ENCODE measurements at regions not wholly inside any gene's neighbourhood (a gene's known extent, or its start where the extent isn't known, plus 50 kb on each side); places are given as distances from the start of the nearest gene placed in this dataset.

DNA sequence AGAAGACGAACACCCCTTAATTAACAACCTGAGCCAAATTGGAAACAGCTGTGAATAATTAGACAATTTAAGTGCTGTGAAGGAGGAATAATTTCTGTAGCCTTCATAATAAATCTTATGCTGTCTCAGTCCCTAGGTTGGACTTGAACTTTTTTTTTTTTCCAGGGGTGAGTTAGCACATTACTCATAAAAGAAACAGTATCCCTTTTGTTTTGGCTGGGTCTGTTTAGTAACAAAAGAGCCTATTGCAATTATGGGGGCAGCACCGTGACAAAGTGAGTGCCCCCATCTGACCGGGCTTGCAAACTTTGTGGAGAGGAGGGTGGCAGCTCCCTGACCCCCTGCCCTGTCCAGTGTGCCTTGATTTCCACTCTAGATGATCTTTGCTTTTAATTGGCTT is 167.4 kb downstream of the DICER1 start:
- Histone ChIP-seq H2BK120ac (ENCODE audit: low read depth, low read length, poor library complexity, severe bottlenecking) (no peak overlapping the region), H3K23me2 (ENCODE audit: insufficient read length, low read depth, low read length, poor library complexity, severe bottlenecking) (no peaks in the 10 kb centered on the region), H4K5ac (ENCODE audit: insufficient read length, low read depth, low read length) (no peak overlapping the region), H2AFZ (ENCODE audit: low read length) (no peak overlapping the region), H3K23ac (ENCODE audit: insufficient read length, low read depth, low read length) (no peak overlapping the region), H3K27ac (ENCODE audit: insufficient read length, low read depth, low read length) (no peak overlapping the region), H3K56ac (ENCODE audit: insufficient read length, low read depth, low read length) (no peak overlapping the region), H3K79me1 (ENCODE audit: insufficient read depth, low read depth, low read length, poor library complexity, severe bottlenecking) (no peaks in the 10 kb centered on the region), H2AK5ac (ENCODE audit: insufficient read length, low read length) (no peak overlapping the region), H3K9me3 (ENCODE audit: control insufficient read depth, low read depth, low read length) (no peaks in the 10 kb centered on the region), H3T11ph (ENCODE audit: low read length) (no peak overlapping the region), H2BK15ac (ENCODE audit: low read depth, low read length) (no peak overlapping the region), H3K4me1 (ENCODE audit: insufficient read depth, low read length) (no peaks in the 10 kb centered on the region), H3K4ac (ENCODE audit: low read depth, low read length) (no peak overlapping the region), H4K91ac (ENCODE audit: insufficient read length, low read depth, low read length) (no peak overlapping the region), H3K9ac (ENCODE audit: extremely low read depth, insufficient read length, low read length) (no peak overlapping the region), H3K79me2 (ENCODE audit: insufficient read depth, low read length) (no peaks in the 10 kb centered on the region), H4K8ac (replicated peaks; ENCODE audit: insufficient read length, low read depth, low read length) (no peak overlapping the region), H2BK12ac (ENCODE audit: insufficient read length, low read depth, low read length) (no peak overlapping the region), H3K18ac (ENCODE audit: insufficient read length, low read depth, low read length) (no peak overlapping the region), H2BK5ac (ENCODE audit: insufficient read length, low read length) (no peak overlapping the region), H3K27me3 (ENCODE audit: insufficient read depth, low read length) (no peaks in the 10 kb centered on the region), H4K20me1 (ENCODE audit: control insufficient read depth, insufficient read depth, insufficient read length) (no peaks in the 10 kb centered on the region), H2BK20ac (ENCODE audit: low read depth, low read length, poor library complexity, severe bottlenecking) (no peak overlapping the region), H3K14ac (ENCODE audit: insufficient read depth, low read length) (no peak overlapping the region), H3K4me2 (ENCODE audit: insufficient read depth, insufficient read length, low read length) (no peak overlapping the region)
- Mint-ChIP-seq H3K4me1 (no peaks in the 10 kb centered on the region), H3K4me3 (no peak overlapping the region), H3K27ac (no peak overlapping the region), H3K36me3 (ENCODE audit: insufficient read depth in 1 of 3, low read depth in 3 of 3) (no peaks in the 10 kb centered on the region), H3K9me3 (peaks cover 3 to 6% of the 10 kb centered on the region in 2 experiments; a peak in 3 of 5 replicates), H3K27me3 (ENCODE audit: low read depth) (peaks cover 22% of the 10 kb centered on the region)
- no peak for DNase-seq
- TF ChIP-seq, protein P1, sequence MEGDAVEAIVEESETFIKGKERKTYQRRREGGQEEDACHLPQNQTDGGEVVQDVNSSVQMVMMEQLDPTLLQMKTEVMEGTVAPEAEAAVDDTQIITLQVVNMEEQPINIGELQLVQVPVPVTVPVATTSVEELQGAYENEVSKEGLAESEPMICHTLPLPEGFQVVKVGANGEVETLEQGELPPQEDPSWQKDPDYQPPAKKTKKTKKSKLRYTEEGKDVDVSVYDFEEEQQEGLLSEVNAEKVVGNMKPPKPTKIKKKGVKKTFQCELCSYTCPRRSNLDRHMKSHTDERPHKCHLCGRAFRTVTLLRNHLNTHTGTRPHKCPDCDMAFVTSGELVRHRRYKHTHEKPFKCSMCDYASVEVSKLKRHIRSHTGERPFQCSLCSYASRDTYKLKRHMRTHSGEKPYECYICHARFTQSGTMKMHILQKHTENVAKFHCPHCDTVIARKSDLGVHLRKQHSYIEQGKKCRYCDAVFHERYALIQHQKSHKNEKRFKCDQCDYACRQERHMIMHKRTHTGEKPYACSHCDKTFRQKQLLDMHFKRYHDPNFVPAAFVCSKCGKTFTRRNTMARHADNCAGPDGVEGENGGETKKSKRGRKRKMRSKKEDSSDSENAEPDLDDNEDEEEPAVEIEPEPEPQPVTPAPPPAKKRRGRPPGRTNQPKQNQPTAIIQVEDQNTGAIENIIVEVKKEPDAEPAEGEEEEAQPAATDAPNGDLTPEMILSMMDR (conservative IDR thresholded peaks at IDR 0.05): no peak
- no CpG with 5 or more reads among the region's 3 CpGs for WGBS (ENCODE audit: extremely low coverage, insufficient read length, low lambda C conversion rate)

All from H9 (cell line).